B cell (primary cell): ENCODE measurements at regions not wholly inside any gene's neighbourhood (a gene's known extent, or its start where the extent isn't known, plus 50 kb on each side); places are given as distances from the start of the nearest gene placed in this dataset.

Source experiments
- ATAC-seq: fragments of 200-7000 bp; cut with Tn5 transposase; one replicate; pipeline ENCODE4 v1.10.0; 2021; ENCODE audit warnings: low read depth, mild to moderate bottlenecking, moderate number of reproducible peaks, moderate library complexity
- CTCF ChIA-PET: fragments of 350-600 bp; sonication (Branson Sonifier 250); formaldehyde crosslinking; loops from one replicate; lab custom pipeline; 2021; ENCODE audit warnings: antibody characterized with exemption, inconsistent platforms; lab: Charles Lee
- POLR2A ChIA-PET: fragments of 350-600 bp; sonication (Branson Sonifier 250); formaldehyde crosslinking; loops from one replicate; lab custom pipeline; 2021; ENCODE audit warnings: antibody characterized with exemption; lab: Charles Lee
- DNase-seq: peaks from one replicate; pipeline ENCODE4 v3.0.0; 2013
- H2AFZ ChIP-seq: 2 replicates; pipeline ENCODE4 v1.6.1; 2012; ENCODE audit warnings: mild to moderate bottlenecking, low read depth, low read length; ENCODE audit not compliant: insufficient read depth, poor library complexity, severe bottlenecking
- H3K27ac ChIP-seq, 2 donors: 1 replicate in 1 of 2; 2 replicates in 1 of 2; pipeline ENCODE4 v1.5.1; 2012 to 2013; ENCODE audit warnings: low read length in 2 of 2, mild to moderate bottlenecking in 2 of 2, moderate library complexity in 1 of 2
- H3K27me3 ChIP-seq, 4 experiments: fragments of 200-600 bp in 1 of 4; sonication (generic) in 1 of 4; replicated peaks in 1 of 4; 1 replicate in 2 of 4; 2 replicates in 2 of 4; pipeline versions ENCODE4 v1.6.1 to v1.7.0; 2013 to 2016; ENCODE audit warnings: low read length in 3 of 4, mild to moderate bottlenecking in 2 of 4, mixed read lengths in 1 of 4, moderate library complexity in 1 of 4; ENCODE audit not compliant: insufficient read depth in 4 of 4, control insufficient read depth in 3 of 4; ENCODE audit errors: control extremely low read depth in 1 of 4
- H3K36me3 ChIP-seq, 2 experiments: replicated peaks in 1 of 2; 1 replicate in 1 of 2; 2 replicates in 1 of 2; pipeline versions ENCODE4 v1.6.1 to v1.7.1; 2013; ENCODE audit warnings: low read length in 1 of 2; ENCODE audit not compliant: insufficient read depth in 2 of 2, control insufficient read depth in 1 of 2; ENCODE audit errors: control extremely low read depth in 1 of 2, extremely low read depth in 1 of 2
- H3K4me1 ChIP-seq, 2 donors: fragments of 200-600 bp in 1 of 2; sonication (generic) in 1 of 2; 1 replicate in 1 of 2; 2 replicates in 1 of 2; pipeline versions ENCODE4 v1.5.1 to v1.6.1; 2013 to 2017; ENCODE audit warnings: low read length in 2 of 2; ENCODE audit not compliant: control insufficient read depth in 2 of 2, insufficient read depth in 2 of 2
- H3K4me2 ChIP-seq: replicated peaks from 2 replicates; pipeline ENCODE3; 2012; ENCODE audit warnings: mild to moderate bottlenecking, low read depth, low read length; ENCODE audit not compliant: poor library complexity, severe bottlenecking
- H3K4me3 ChIP-seq, 5 experiments: fragments of 200-600 bp in 1 of 5; sonication (generic) in 1 of 5; 1 replicate in 3 of 5; 2 replicates in 2 of 5; pipeline versions ENCODE4 v1.5.1 to v1.7.0; 2011 to 2016; ENCODE audit warnings: low read length in 4 of 5, mild to moderate bottlenecking in 4 of 5, low read depth in 2 of 5, control low read depth in 1 of 5, moderate library complexity in 1 of 5; ENCODE audit not compliant: insufficient read depth in 1 of 5; ENCODE audit errors: control extremely low read depth in 1 of 5, extremely low read depth in 1 of 5
- H3K79me2 ChIP-seq: fragments of 200-600 bp; sonication (generic); one replicate; pipeline ENCODE4 v1.6.0; 2016; ENCODE audit warnings: low read length; ENCODE audit not compliant: control insufficient read depth, insufficient read depth
- H3K9ac ChIP-seq: fragments of 200-600 bp; sonication (generic); 2 replicates; pipeline ENCODE4 v1.6.1; 2017; ENCODE audit warnings: mild to moderate bottlenecking, low read length, moderate library complexity
- H3K9me3 ChIP-seq, 3 donors: one replicate each; pipeline versions ENCODE4 v1.6.1 to v1.7.1; 2013; ENCODE audit warnings: low read length in 2 of 3; ENCODE audit not compliant: control insufficient read depth in 2 of 3, insufficient read depth in 1 of 3; ENCODE audit errors: control extremely low read depth in 1 of 3
- H4K20me1 ChIP-seq: 2 replicates; pipeline ENCODE4 v1.6.0; 2012; ENCODE audit warnings: mild to moderate bottlenecking, low read length; ENCODE audit not compliant: insufficient read depth, control insufficient read depth, poor library complexity, severe bottlenecking
- H3K27ac Mint-ChIP-seq: one replicate; pipeline ENCODE4 v1.8.0; 2021; ENCODE audit warnings: mixed read lengths
- H3K27me3 Mint-ChIP-seq: one replicate; pipeline ENCODE4 v1.8.0; 2021; ENCODE audit warnings: mixed read lengths
- H3K4me1 Mint-ChIP-seq: one replicate; pipeline ENCODE4 v1.8.0; 2021; ENCODE audit warnings: mixed read lengths
- H3K4me3 Mint-ChIP-seq: one replicate; pipeline ENCODE4 v1.8.0; 2021; ENCODE audit warnings: mixed read lengths
- H3K9me3 Mint-ChIP-seq: one replicate; pipeline ENCODE4 v1.8.0; 2022; ENCODE audit warnings: mixed read lengths; ENCODE audit not compliant: insufficient read depth
- EZH2 ChIP-seq: IDR thresholded peaks from 2 replicates; pipeline ENCODE4 v1.6.1; 2012; ENCODE audit warnings: borderline replicate concordance, low read depth, mild to moderate bottlenecking, moderate library complexity, low read length; ENCODE audit not compliant: insufficient read depth, poor library complexity, severe bottlenecking
- WGBS: methylation state at CpG from one replicate; pipeline ENCODE4 v1.1.5; 2013; ENCODE audit warnings: missing lambda C conversion rate; ENCODE audit not compliant: insufficient coverage; 5-methylcytosine and 5-hydroxymethylcytosine counted together
- intact Hi-C: fragments of 100-400 bp; cut with micrococcal nuclease; formaldehyde crosslinking; loops from one replicate; pipeline ENCODE4 v1.10.0; 2022
- TF ChIP-seq, protein P1 (sequence below): fragments of 200-600 bp; IDR thresholded peaks from one replicate; pipeline ENCODE4 v1.8.0; 2022; ENCODE audit warnings: antibody characterized with exemption, mild to moderate bottlenecking

DNA sequence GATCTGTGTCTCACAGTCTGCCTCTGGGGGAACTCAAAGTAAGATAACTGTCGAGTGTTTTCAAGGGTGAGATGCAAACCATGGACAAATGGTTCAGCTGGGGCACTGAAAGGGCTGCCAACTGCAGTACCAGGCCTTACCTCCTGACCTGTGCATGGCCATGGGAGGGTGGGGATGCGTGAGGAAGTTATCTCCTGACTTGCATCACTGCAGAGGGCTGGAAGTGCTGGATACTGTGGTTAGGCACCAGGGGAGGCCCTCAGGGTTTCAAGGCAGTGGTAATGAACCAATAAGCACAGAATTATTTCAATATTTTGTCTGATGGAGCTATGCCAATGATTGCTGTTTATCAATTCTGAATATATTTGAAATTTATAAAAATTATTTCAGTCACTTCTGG, 159.2 kb downstream of the CYLD start:
- H3K36me3 ChIP-seq: no peaks in the 10 kb centered on the region
- no peak overlapping the region for H3K4me3 Mint-ChIP-seq
- WGBS: 69% methylated on average over 2 of the region's 2 CpGs
- H3K27ac ChIP-seq: no peak overlapping the region
- H3K9me3 ChIP-seq: no peaks in the 10 kb centered on the region
- no peak overlapping the region for H3K9ac ChIP-seq
- peaks cover 5% of the 10 kb centered on the region for H3K9me3 Mint-ChIP-seq
- ChIA-PET CTCF (no interaction called here), POLR2A (no interaction called here)
- no peaks in the 10 kb centered on the region for H3K4me1 Mint-ChIP-seq
- no peak overlapping the region for H3K4me2 ChIP-seq
- no peak for DNase-seq
- no peaks in the 10 kb centered on the region for H3K27me3 ChIP-seq
- no peaks in the 10 kb centered on the region for H3K27me3 Mint-ChIP-seq
- H3K79me2 ChIP-seq: no peaks in the 10 kb centered on the region
- H3K4me1 ChIP-seq: no peaks in the 10 kb centered on the region
- H3K27ac Mint-ChIP-seq: no peak overlapping the region
- no peak for ATAC-seq
- TF ChIP-seq, protein P1, sequence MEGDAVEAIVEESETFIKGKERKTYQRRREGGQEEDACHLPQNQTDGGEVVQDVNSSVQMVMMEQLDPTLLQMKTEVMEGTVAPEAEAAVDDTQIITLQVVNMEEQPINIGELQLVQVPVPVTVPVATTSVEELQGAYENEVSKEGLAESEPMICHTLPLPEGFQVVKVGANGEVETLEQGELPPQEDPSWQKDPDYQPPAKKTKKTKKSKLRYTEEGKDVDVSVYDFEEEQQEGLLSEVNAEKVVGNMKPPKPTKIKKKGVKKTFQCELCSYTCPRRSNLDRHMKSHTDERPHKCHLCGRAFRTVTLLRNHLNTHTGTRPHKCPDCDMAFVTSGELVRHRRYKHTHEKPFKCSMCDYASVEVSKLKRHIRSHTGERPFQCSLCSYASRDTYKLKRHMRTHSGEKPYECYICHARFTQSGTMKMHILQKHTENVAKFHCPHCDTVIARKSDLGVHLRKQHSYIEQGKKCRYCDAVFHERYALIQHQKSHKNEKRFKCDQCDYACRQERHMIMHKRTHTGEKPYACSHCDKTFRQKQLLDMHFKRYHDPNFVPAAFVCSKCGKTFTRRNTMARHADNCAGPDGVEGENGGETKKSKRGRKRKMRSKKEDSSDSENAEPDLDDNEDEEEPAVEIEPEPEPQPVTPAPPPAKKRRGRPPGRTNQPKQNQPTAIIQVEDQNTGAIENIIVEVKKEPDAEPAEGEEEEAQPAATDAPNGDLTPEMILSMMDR: no peak
- TF ChIP-seq EZH2: no peak
- no peak overlapping the region for H2AFZ ChIP-seq
- H3K4me3 ChIP-seq: no peak overlapping the region
- intact Hi-C loops: no loop called here
- no peaks in the 10 kb centered on the region for H4K20me1 ChIP-seq

DNA sequence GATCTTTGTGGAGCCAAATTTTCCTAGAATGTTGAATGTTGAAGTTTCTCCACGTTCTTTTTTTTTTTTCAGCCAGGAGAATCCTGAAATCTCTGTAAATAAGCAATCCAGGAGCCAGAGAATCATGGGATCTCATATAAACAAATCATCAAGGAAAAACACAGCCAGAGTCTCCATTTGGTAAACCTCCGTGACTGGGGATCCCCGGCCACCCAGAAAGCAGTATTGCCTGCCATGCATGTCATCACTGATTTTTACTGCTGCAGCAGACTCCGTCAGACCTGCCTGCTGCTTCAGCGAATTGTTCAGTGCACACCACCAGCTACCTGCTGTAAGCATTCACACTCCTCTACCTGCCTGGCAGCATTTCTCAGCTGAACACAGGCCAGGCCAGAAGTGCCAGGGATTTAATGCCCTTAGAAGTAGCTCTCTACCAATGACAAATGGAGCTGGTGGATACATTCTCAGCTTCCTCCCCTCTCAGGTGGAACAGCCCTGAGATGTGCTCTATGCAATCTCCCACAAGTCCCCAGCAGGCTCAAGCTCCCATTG, 158.6 kb downstream of the CYLD start:
- H3K4me2 ChIP-seq: no peak overlapping the region
- no peak overlapping the region for H3K4me3 Mint-ChIP-seq
- H3K27ac Mint-ChIP-seq: no peak overlapping the region
- no peaks in the 10 kb centered on the region for H3K36me3 ChIP-seq
- H3K9me3 Mint-ChIP-seq: peaks cover 5% of the 10 kb centered on the region
- H3K4me1 Mint-ChIP-seq: no peaks in the 10 kb centered on the region
- H4K20me1 ChIP-seq: no peaks in the 10 kb centered on the region
- no peaks in the 10 kb centered on the region for H3K4me1 ChIP-seq
- no peaks in the 10 kb centered on the region for H3K9me3 ChIP-seq
- H3K9ac ChIP-seq: no peak overlapping the region
- intact Hi-C loops: no loop called here
- H3K79me2 ChIP-seq: no peaks in the 10 kb centered on the region
- 75% methylated on average over 4 of the region's 5 CpGs for WGBS
- no peak overlapping the region for H3K27ac ChIP-seq
- ChIA-PET POLR2A (no interaction called here), CTCF (no interaction called here)
- ATAC-seq (no peak), DNase-seq (no peak)
- no peak overlapping the region for H3K4me3 ChIP-seq
- H2AFZ ChIP-seq: no peak overlapping the region
- H3K27me3 ChIP-seq: no peaks in the 10 kb centered on the region
- TF ChIP-seq, protein P1: no peak
- no peak for TF ChIP-seq EZH2
- no peaks in the 10 kb centered on the region for H3K27me3 Mint-ChIP-seq
